Ovary (tissue), 7 donors: ENCODE measurements at regions not wholly inside any gene's neighbourhood (a gene's known extent, or its start where the extent isn't known, plus 50 kb on each side); places are given as distances from the start of the nearest gene placed in this dataset.

Source experiments
- DNase-seq, 5 donors: peaks; one replicate each; pipeline ENCODE4 v3.0.0-alpha.2; 2019 to 2020
- H3K27ac ChIP-seq, 2 donors: fragments of 200-600 bp; one replicate each; pipeline versions ENCODE4 v1.5.1 to v1.8.0; 2019 to 2022
- H3K27me3 ChIP-seq: fragments of 200-600 bp; one replicate; pipeline ENCODE4 v1.8.0; 2022
- H3K36me3 ChIP-seq: fragments of 200-600 bp; sonication (generic); one replicate; pipeline ENCODE4 v1.5.1; 2019
- H3K4me1 ChIP-seq: one replicate; pipeline ENCODE4 v1.8.1; 2013; ENCODE audit warnings: mild to moderate bottlenecking, moderate library complexity; ENCODE audit not compliant: insufficient read depth
- H3K4me3 ChIP-seq: fragments of 200-600 bp; sonication (generic); one replicate; pipeline ENCODE4 v1.5.1; 2017
- H3K9me3 ChIP-seq, 2 donors: fragments of 200-600 bp in 1 of 2; sonication (generic) in 1 of 2; one replicate each; pipeline versions ENCODE4 v1.5.1 to v1.8.1; 2013 to 2019; ENCODE audit warnings: mild to moderate bottlenecking in 1 of 2, moderate library complexity in 1 of 2
- EP300 ChIP-seq: sonication (generic); formaldehyde crosslinking; IDR thresholded peaks from one replicate; pipeline ENCODE4 v1.6.1; 2017; ENCODE audit warnings: antibody characterized with exemption
- POLR2A ChIP-seq: fragments of 450-650 bp; IDR thresholded peaks from one replicate; pipeline ENCODE4 v1.6.1; 2017; ENCODE audit warnings: antibody characterized with exemption, mild to moderate bottlenecking, moderate library complexity
- WGBS, 3 donors: extraction: QIAGEN DNeasy Blood & Tissue Kit in 1 of 3; methylation state at CpG; one replicate each; pipeline versions ENCODE4 v1.1.5 to v1.1.7; 2013 to 2017; 5-methylcytosine and 5-hydroxymethylcytosine counted together
- intact Hi-C, 4 donors: fragments of 100-400 bp; cut with DNase I; formaldehyde crosslinking; loops; one replicate each; pipeline versions ENCODE4 v1.11.0 to v1.15.1; 2022 to 2023
- TF ChIP-seq, protein P1 (sequence below), 3 donors: fragments of 450-650 bp in 2 of 3; fragments of 200-600 bp in 1 of 3; IDR thresholded peaks; one replicate each; pipeline versions ENCODE4 v1.5.1 to v1.8.0; 2016 to 2022; ENCODE audit warnings: antibody characterized with exemption in 3 of 3, mild to moderate bottlenecking in 1 of 3
- donor health status: DM: no; HTN: no; CAD: no; lungs with moderate emphysema.
- donor health status: DM: no; HTN: no; CAD: no.
- donor health status: Bipolar disorder and iron deficiency.
- donor health status: DM: no; HTN: no; CAD: no.
- donor health status: DM: yes; HTN: yes; CAD: no.

- no peak for TF ChIP-seq POLR2A
- TF ChIP-seq, protein P1, sequence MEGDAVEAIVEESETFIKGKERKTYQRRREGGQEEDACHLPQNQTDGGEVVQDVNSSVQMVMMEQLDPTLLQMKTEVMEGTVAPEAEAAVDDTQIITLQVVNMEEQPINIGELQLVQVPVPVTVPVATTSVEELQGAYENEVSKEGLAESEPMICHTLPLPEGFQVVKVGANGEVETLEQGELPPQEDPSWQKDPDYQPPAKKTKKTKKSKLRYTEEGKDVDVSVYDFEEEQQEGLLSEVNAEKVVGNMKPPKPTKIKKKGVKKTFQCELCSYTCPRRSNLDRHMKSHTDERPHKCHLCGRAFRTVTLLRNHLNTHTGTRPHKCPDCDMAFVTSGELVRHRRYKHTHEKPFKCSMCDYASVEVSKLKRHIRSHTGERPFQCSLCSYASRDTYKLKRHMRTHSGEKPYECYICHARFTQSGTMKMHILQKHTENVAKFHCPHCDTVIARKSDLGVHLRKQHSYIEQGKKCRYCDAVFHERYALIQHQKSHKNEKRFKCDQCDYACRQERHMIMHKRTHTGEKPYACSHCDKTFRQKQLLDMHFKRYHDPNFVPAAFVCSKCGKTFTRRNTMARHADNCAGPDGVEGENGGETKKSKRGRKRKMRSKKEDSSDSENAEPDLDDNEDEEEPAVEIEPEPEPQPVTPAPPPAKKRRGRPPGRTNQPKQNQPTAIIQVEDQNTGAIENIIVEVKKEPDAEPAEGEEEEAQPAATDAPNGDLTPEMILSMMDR (IDR thresholded peaks at IDR 0.05): no peak
- no peak for TF ChIP-seq EP300
- no peak for DNase-seq
- Histone ChIP-seq H3K27me3 (no peaks in the 10 kb centered on the region), H3K27ac (no peak overlapping the region), H3K4me1 (no peaks in the 10 kb centered on the region), H3K36me3 (no peaks in the 10 kb centered on the region), H3K9me3 (no peaks in the 10 kb centered on the region), H3K4me3 (no peak overlapping the region)
- WGBS, 3 donors: 89 to 96% (median 94%) methylated on average over 1 of the region's 1 CpG
- intact Hi-C loops: loop anchor here (5.0 to 10.0 kb wide), 4 partner anchors 350 to 622 kb away; partner anchors contain the start of gene HES1 (in 2 of the 4)
Observed at GRCh38 chr3:193784822-193785221, 191.8 kb downstream of the OPA1 start.

GRCh38 chr3:193787496-193787870, 194.5 kb downstream of the OPA1 start:
- H3K4me1 ChIP-seq: no peaks in the 10 kb centered on the region
- H3K27ac ChIP-seq: no peak overlapping the region
- H3K36me3 ChIP-seq: no peaks in the 10 kb centered on the region
- no peaks in the 10 kb centered on the region for H3K9me3 ChIP-seq
- TF ChIP-seq EP300 (no peak), POLR2A (no peak)
- TF ChIP-seq, protein P1 (IDR thresholded peaks at IDR 0.05): no peak
- no peak for DNase-seq
- WGBS, 3 donors: 90 to 94% (median 93%) methylated on average over 12 of the region's 12 CpGs
- intact Hi-C loops: loop anchor here in 2 of 4 donors (5.0 to 10.0 kb wide), 2 partner anchors 347 to 620 kb away; partner anchors contain the start of gene HES1 (in 1 of the 2)
- no peak overlapping the region for H3K4me3 ChIP-seq
- H3K27me3 ChIP-seq: no peaks in the 10 kb centered on the region

GRCh38 chr3:193788189-193788991, 195.4 kb downstream of the OPA1 start:
- Histone ChIP-seq H3K27me3 (no peaks in the 10 kb centered on the region), H3K36me3 (no peaks in the 10 kb centered on the region), H3K9me3 (no peaks in the 10 kb centered on the region), H3K4me1 (no peaks in the 10 kb centered on the region), H3K4me3 (no peak overlapping the region), H3K27ac (no peak overlapping the region)
- 48 to 53% (median 51%) methylated on average over 15 of the region's 15 CpGs for WGBS, 3 donors
- intact Hi-C loops: loop anchor here in 2 of 4 donors (5.0 to 10.0 kb wide), 2 partner anchors 346 to 619 kb away; partner anchors contain the start of gene HES1 (in 1 of the 2)
- no peak for TF ChIP-seq EP300
- TF ChIP-seq, protein P1 (IDR thresholded peaks at IDR 0.05): peak; percentile 14 to 56 (median 45)
- peak; percentile 44 to 63 (median 55) for DNase-seq

GRCh38 chr3:193789455-193789854, 196.4 kb downstream of the OPA1 start:
- Histone ChIP-seq H3K27ac (no peak overlapping the region), H3K4me3 (no peak overlapping the region), H3K4me1 (no peaks in the 10 kb centered on the region), H3K36me3 (no peaks in the 10 kb centered on the region), H3K27me3 (no peaks in the 10 kb centered on the region), H3K9me3 (no peaks in the 10 kb centered on the region)
- intact Hi-C loops: loop anchor here in 2 of 4 donors (5.0 to 10.0 kb wide), 2 partner anchors 345 to 618 kb away; partner anchors contain the start of gene HES1 (in 1 of the 2)
- WGBS, 3 donors: 96 to 100% (median 97%) methylated on average over 1 of the region's 1 CpG
- TF ChIP-seq POLR2A (no peak), EP300 (no peak)
- TF ChIP-seq, protein P1 (IDR thresholded peaks at IDR 0.05): no peak
- no peak for DNase-seq
